SK-N-SH treated with all-trans-retinoic acid at 6 μM for 48 hours (cell line): ENCODE measurements at regions not wholly inside any gene's neighbourhood (a gene's known extent, or its start where the extent isn't known, plus 50 kb on each side); places are given as distances from the start of the nearest gene placed in this dataset.

Experiments
- ATAC-seq: fragments of 200-7000 bp; cut with Tn5 transposase; 3 replicates; pipeline ENCODE4 v1.9.1; 2020; ENCODE audit warnings: mild to moderate bottlenecking, moderate library complexity
- BACH2 ChIP-seq: fragments of 250-450 bp; sonication (Bioruptor Pico); IDR thresholded peaks from 2 replicates; pipeline ENCODE4 v1.9.0; 2021; ENCODE audit warnings: mild to moderate bottlenecking, borderline replicate concordance
- CSDC2 ChIP-seq: fragments of 250-450 bp; sonication (Bioruptor Pico); IDR thresholded peaks from 2 replicates; pipeline ENCODE4 v1.5.0; 2020; ENCODE audit warnings: mild to moderate bottlenecking, moderate library complexity
- ESRRG ChIP-seq: fragments of 250-450 bp; sonication (Bioruptor Pico); IDR thresholded peaks from 2 replicates; pipeline ENCODE4 v1.6.1; 2021; ENCODE audit warnings: mild to moderate bottlenecking
- GLIS3 ChIP-seq: fragments of 250-450 bp; sonication (Bioruptor Pico); IDR thresholded peaks from 2 replicates; pipeline ENCODE4 v1.5.0; 2020; ENCODE audit warnings: mild to moderate bottlenecking, moderate library complexity
- ISL1 ChIP-seq: fragments of 250-450 bp; sonication (Bioruptor Pico); IDR thresholded peaks from 2 replicates; pipeline ENCODE4 v2.1.2; 2022; ENCODE audit warnings: mild to moderate bottlenecking, moderate library complexity
- OSR1 ChIP-seq: fragments of 250-450 bp; sonication (Bioruptor Pico); IDR thresholded peaks from 2 replicates; pipeline ENCODE4 v1.8.0; 2022; ENCODE audit warnings: moderate library complexity, mild to moderate bottlenecking, inconsistent platforms
- PPARA ChIP-seq: fragments of 250-450 bp; sonication (Bioruptor Pico); IDR thresholded peaks from 2 replicates; pipeline ENCODE4 v1.5.0; 2020; ENCODE audit warnings: mild to moderate bottlenecking, borderline replicate concordance
- RARB ChIP-seq: fragments of 250-450 bp; sonication (Bioruptor Pico); IDR thresholded peaks from 2 replicates; pipeline ENCODE4 v1.8.0; 2021; ENCODE audit warnings: mild to moderate bottlenecking, moderate library complexity
- SNAI2 ChIP-seq: fragments of 250-450 bp; sonication (Bioruptor Pico); IDR thresholded peaks from 2 replicates; pipeline ENCODE4 v1.5.0; 2020; ENCODE audit warnings: mild to moderate bottlenecking, moderate library complexity
- TCF4 ChIP-seq: fragments of 250-450 bp; sonication (Bioruptor Pico); IDR thresholded peaks from 2 replicates; pipeline ENCODE4 v1.8.0; 2021; ENCODE audit warnings: mild to moderate bottlenecking, moderate library complexity, borderline replicate concordance
- TOX ChIP-seq: fragments of 250-450 bp; sonication (Bioruptor Pico); IDR thresholded peaks from 2 replicates; pipeline ENCODE4 v1.8.0; 2021; ENCODE audit warnings: mild to moderate bottlenecking, moderate library complexity, borderline replicate concordance
- ZC3H10 ChIP-seq: fragments of 250-450 bp; sonication (Bioruptor Pico); IDR thresholded peaks from 2 replicates; pipeline ENCODE4 v1.5.1; 2021; ENCODE audit warnings: mild to moderate bottlenecking, moderate library complexity
- ZFP3 ChIP-seq: fragments of 250-450 bp; sonication (Bioruptor Pico); IDR thresholded peaks from 2 replicates; pipeline ENCODE4 v1.5.0; 2020; ENCODE audit warnings: mild to moderate bottlenecking, moderate library complexity
- ZFP30 ChIP-seq: fragments of 450-650 bp; formaldehyde crosslinking; IDR thresholded peaks from 2 replicates; pipeline ENCODE4 v1.5.0; 2022; ENCODE audit warnings: mild to moderate bottlenecking, moderate library complexity
- ZNF565 ChIP-seq: fragments of 450-650 bp; formaldehyde crosslinking; conservative IDR thresholded peaks from 2 replicates; pipeline ENCODE4 v1.5.0; 2020; ENCODE audit warnings: low read depth, mild to moderate bottlenecking, moderate library complexity
- ZNF70 ChIP-seq: fragments of 450-650 bp; formaldehyde crosslinking; IDR thresholded peaks from 2 replicates; pipeline ENCODE4 v1.5.0; 2020; ENCODE audit warnings: mild to moderate bottlenecking, moderate library complexity
- ZNF8 ChIP-seq: fragments of 450-650 bp; formaldehyde crosslinking; IDR thresholded peaks from 2 replicates; pipeline ENCODE4 v1.5.0; 2020; ENCODE audit warnings: mild to moderate bottlenecking, moderate library complexity
- TF ChIP-seq, protein P1 (sequence below): fragments of 250-450 bp; sonication (Bioruptor Pico); IDR thresholded peaks from 2 replicates; pipeline ENCODE4 v1.5.0; 2020; ENCODE audit warnings: mild to moderate bottlenecking, moderate library complexity
- TF ChIP-seq, protein P2 (sequence below): fragments of 250-450 bp; sonication (Bioruptor Pico); IDR thresholded peaks from 2 replicates; pipeline ENCODE4 v1.5.1; 2021; ENCODE audit warnings: mild to moderate bottlenecking, moderate library complexity
- TF ChIP-seq, protein P3 (sequence below): fragments of 250-450 bp; sonication (Bioruptor Pico); IDR thresholded peaks from 2 replicates; pipeline ENCODE4 v1.8.0; 2020; ENCODE audit warnings: mild to moderate bottlenecking, moderate library complexity, borderline replicate concordance
- TF ChIP-seq, protein P4 (sequence below): fragments of 250-450 bp; sonication (Bioruptor Pico); IDR thresholded peaks from 2 replicates; pipeline ENCODE4 v1.8.0; 2021; ENCODE audit warnings: low read depth, mild to moderate bottlenecking, moderate library complexity, borderline replicate concordance
- TF ChIP-seq, protein P5 (sequence below): fragments of 250-450 bp; sonication (Bioruptor Pico); IDR thresholded peaks from 2 replicates; pipeline ENCODE4 v1.5.1; 2020; ENCODE audit warnings: low read depth, mild to moderate bottlenecking, moderate library complexity

DNA sequence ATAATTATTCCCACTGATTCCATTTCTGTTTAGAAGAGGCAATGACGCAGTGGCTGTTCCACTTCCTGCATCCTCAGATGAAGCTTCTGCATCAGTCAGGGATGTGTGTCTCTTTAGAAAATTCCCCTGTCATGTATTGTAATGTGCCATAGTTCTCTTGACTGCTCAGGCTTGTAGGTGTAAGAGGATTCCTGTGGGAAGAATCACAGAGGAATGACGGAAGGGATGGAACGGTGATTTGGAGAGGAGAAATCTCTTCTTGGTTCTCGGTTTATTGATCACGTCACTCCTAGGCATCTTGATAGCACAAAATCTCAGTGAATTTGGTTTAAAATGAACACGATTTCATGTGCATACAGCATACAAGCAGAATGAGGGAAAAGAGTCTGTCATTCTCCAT is 69.8 kb upstream of the PRKCQ start:
- TF ChIP-seq ZNF565 (no peak), ZC3H10 (no peak), CSDC2 (CRISPR knock-in tag) (no peak), GLIS3 (no peak), TCF4 (CRISPR knock-in tag) (no peak), ZNF70 (CRISPR knock-in tag) (no peak)
- TF ChIP-seq, protein P1, sequence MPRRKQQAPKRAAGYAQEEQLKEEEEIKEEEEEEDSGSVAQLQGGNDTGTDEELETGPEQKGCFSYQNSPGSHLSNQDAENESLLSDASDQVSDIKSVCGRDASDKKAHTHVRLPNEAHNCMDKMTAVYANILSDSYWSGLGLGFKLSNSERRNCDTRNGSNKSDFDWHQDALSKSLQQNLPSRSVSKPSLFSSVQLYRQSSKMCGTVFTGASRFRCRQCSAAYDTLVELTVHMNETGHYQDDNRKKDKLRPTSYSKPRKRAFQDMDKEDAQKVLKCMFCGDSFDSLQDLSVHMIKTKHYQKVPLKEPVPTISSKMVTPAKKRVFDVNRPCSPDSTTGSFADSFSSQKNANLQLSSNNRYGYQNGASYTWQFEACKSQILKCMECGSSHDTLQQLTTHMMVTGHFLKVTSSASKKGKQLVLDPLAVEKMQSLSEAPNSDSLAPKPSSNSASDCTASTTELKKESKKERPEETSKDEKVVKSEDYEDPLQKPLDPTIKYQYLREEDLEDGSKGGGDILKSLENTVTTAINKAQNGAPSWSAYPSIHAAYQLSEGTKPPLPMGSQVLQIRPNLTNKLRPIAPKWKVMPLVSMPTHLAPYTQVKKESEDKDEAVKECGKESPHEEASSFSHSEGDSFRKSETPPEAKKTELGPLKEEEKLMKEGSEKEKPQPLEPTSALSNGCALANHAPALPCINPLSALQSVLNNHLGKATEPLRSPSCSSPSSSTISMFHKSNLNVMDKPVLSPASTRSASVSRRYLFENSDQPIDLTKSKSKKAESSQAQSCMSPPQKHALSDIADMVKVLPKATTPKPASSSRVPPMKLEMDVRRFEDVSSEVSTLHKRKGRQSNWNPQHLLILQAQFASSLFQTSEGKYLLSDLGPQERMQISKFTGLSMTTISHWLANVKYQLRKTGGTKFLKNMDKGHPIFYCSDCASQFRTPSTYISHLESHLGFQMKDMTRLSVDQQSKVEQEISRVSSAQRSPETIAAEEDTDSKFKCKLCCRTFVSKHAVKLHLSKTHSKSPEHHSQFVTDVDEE (CRISPR knock-in tag) = no peak
- no peak for ATAC-seq

DNA sequence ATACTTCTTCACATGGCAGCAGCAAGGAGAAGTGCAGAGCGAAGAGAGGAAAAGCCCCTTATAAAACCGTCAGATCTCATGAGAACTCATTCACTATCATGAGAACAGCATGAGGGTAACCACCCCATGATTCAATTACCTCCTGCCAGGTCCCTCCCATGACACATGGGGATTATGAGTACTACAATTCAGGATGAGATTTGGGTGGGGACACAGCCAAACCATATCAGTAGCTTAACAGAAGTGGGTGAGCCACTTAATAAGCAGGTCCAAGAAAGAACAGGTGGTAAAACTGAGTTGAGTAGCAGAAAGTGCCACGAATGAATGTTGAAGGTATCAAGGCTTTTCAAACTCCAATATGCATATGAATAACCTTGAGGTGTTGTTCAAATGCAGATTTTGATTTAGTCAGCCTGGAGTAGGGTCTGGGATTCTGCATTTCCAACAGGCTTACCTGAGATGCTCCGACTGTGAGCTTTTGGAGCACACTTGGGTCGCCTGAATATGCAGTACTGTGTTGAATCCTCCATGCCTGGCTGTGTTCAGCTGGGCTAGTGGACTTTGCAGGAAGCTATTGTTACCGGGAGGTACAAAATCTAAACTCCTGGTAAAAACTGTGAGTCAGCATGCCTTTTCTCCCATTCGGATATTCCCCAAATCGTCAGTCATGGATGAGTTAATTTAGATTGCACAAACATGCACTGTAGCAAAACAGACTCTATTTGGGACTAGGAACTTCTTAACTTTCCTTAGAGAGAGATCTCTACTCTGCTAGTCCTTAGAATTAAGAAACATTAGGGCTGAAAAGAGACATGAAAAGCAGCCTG is 69.0 kb upstream of the PRKCQ start:
- TF ChIP-seq, protein P2, sequence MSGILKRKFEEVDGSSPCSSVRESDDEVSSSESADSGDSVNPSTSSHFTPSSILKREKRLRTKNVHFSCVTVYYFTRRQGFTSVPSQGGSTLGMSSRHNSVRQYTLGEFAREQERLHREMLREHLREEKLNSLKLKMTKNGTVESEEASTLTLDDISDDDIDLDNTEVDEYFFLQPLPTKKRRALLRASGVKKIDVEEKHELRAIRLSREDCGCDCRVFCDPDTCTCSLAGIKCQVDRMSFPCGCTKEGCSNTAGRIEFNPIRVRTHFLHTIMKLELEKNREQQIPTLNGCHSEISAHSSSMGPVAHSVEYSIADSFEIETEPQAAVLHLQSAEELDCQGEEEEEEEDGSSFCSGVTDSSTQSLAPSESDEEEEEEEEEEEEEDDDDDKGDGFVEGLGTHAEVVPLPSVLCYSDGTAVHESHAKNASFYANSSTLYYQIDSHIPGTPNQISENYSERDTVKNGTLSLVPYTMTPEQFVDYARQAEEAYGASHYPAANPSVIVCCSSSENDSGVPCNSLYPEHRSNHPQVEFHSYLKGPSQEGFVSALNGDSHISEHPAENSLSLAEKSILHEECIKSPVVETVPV (CRISPR knock-in tag) = no peak
- TF ChIP-seq GLIS3 = no peak
- no peak for TF ChIP-seq ZFP30
- no peak for TF ChIP-seq ZNF70 (CRISPR knock-in tag)
- TF ChIP-seq, protein P3, sequence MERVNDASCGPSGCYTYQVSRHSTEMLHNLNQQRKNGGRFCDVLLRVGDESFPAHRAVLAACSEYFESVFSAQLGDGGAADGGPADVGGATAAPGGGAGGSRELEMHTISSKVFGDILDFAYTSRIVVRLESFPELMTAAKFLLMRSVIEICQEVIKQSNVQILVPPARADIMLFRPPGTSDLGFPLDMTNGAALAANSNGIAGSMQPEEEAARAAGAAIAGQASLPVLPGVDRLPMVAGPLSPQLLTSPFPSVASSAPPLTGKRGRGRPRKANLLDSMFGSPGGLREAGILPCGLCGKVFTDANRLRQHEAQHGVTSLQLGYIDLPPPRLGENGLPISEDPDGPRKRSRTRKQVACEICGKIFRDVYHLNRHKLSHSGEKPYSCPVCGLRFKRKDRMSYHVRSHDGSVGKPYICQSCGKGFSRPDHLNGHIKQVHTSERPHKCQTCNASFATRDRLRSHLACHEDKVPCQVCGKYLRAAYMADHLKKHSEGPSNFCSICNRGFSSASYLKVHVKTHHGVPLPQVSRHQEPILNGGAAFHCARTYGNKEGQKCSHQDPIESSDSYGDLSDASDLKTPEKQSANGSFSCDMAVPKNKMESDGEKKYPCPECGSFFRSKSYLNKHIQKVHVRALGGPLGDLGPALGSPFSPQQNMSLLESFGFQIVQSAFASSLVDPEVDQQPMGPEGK (CRISPR knock-in tag) = no peak
- TF ChIP-seq TOX (CRISPR knock-in tag) = no peak
- no peak for TF ChIP-seq SNAI2 (CRISPR knock-in tag)
- TF ChIP-seq PPARA (CRISPR knock-in tag) = no peak
- TF ChIP-seq ZFP3 (CRISPR knock-in tag) = no peak
- TF ChIP-seq, protein P4, sequence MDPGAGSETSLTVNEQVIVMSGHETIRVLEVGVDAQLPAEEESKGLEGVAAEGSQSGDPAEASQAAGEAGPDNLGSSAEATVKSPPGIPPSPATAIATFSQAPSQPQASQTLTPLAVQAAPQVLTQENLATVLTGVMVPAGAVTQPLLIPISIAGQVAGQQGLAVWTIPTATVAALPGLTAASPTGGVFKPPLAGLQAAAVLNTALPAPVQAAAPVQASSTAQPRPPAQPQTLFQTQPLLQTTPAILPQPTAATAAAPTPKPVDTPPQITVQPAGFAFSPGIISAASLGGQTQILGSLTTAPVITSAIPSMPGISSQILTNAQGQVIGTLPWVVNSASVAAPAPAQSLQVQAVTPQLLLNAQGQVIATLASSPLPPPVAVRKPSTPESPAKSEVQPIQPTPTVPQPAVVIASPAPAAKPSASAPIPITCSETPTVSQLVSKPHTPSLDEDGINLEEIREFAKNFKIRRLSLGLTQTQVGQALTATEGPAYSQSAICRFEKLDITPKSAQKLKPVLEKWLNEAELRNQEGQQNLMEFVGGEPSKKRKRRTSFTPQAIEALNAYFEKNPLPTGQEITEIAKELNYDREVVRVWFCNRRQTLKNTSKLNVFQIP (CRISPR knock-in tag) = no peak
- TF ChIP-seq ZC3H10 = no peak
- TF ChIP-seq CSDC2 (CRISPR knock-in tag) = no peak
- TF ChIP-seq TCF4 (CRISPR knock-in tag) = no peak
- no peak for TF ChIP-seq RARB (CRISPR knock-in tag)
- TF ChIP-seq ESRRG = no peak
- no peak for TF ChIP-seq BACH2 (CRISPR knock-in tag)
- no peak for TF ChIP-seq ZNF565
- TF ChIP-seq, protein P5, sequence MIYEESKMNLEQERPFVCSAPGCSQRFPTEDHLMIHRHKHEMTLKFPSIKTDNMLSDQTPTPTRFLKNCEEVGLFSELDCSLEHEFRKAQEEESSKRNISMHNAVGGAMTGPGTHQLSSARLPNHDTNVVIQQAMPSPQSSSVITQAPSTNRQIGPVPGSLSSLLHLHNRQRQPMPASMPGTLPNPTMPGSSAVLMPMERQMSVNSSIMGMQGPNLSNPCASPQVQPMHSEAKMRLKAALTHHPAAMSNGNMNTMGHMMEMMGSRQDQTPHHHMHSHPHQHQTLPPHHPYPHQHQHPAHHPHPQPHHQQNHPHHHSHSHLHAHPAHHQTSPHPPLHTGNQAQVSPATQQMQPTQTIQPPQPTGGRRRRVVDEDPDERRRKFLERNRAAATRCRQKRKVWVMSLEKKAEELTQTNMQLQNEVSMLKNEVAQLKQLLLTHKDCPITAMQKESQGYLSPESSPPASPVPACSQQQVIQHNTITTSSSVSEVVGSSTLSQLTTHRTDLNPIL = no peak
- no peak for TF ChIP-seq OSR1

DNA sequence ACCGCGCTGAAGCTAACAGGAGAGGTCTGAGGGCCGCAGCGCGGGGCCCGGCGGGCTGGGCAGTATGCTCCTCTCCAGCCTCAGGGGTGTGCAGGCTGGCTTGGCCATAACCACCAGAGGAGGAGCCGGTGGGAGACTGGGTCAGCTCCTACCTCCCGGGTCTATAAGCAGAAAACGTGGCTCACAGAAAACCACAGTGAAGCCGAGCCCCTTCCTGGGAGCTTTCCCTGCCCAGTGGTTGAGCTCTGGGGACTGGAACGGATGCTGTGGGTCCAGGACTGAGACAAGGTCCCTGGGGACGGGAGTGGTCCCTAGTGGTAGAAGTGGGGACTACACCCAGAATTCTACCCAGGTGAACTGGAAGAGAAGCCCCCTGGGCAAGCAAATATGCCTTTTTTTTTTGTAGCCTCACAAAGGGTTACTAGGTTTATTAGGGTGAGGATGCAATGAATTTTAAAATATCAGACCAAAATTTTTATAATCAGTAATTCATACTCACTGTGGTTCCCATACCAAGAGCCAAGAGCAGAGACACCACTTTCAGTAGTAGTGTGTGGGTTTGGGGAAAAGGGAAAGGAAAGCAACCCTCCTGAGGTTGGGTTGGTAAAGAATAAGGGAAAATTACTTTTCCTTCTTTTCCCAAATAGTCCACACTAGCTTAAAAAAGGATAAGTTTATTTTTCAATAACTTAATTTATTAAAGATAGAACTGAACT is 67.9 kb upstream of the PRKCQ start:
- ATAC-seq = peak; percentile 91
- TF ChIP-seq, protein P3 (CRISPR knock-in tag) = no peak
- TF ChIP-seq RARB (CRISPR knock-in tag) = no peak
- TF ChIP-seq CSDC2 (CRISPR knock-in tag) = no peak
- TF ChIP-seq ISL1 (CRISPR knock-in tag) = no peak
- TF ChIP-seq, protein P4 (CRISPR knock-in tag) = no peak
- no peak for TF ChIP-seq ZFP30
- TF ChIP-seq ZNF8 (CRISPR knock-in tag) = no peak
- TF ChIP-seq ZC3H10 = no peak
- TF ChIP-seq ZNF70 (CRISPR knock-in tag) = no peak
- TF ChIP-seq GLIS3 = no peak
- no peak for TF ChIP-seq ZNF565

More for the DNA sequence above, 69.0 kb upstream of the PRKCQ start:
- no peak for ATAC-seq
